Panc1 (cell line): ENCODE measurements at regions not wholly inside any gene's neighbourhood (a gene's known extent, or its start where the extent isn't known, plus 50 kb on each side); places are given as distances from the start of the nearest gene placed in this dataset.

Experiments used
- ATAC-seq: fragments of 200-7000 bp; cut with Tn5 transposase; 2 replicates; pipeline ENCODE4 v1.9.1; 2020; ENCODE audit warnings: mild to moderate bottlenecking, moderate library complexity
- BruUV-seq: library from RNA; stranded (reverse); fragments of 400-500 nt; replicated peaks from 2 replicates; lab custom pipeline; 2021; lab: Mats Ljungman, UMichigan
- CTCF ChIA-PET: fragments of 300-600 bp; sonication (Branson Sonifier 250); formaldehyde crosslinking; loops from one replicate; lab custom pipeline; 2022; ENCODE audit warnings: antibody characterized with exemption; lab: Charles Lee
- POLR2A ChIA-PET: fragments of 300-600 bp; sonication (Branson Sonifier 250); formaldehyde crosslinking; loops from one replicate; lab custom pipeline; 2022; ENCODE audit warnings: antibody characterized with exemption; lab: Charles Lee
- DNase-seq: peaks from one replicate; pipeline ENCODE4 v3.0.0-alpha.2; 2010; ENCODE audit warnings: low read depth, low spot score
- H3K27ac ChIP-seq: 2 replicates; pipeline ENCODE4 v1.5.1; 2011; ENCODE audit warnings: mild to moderate bottlenecking, low read length, inconsistent platforms
- H3K27me3 ChIP-seq: fragments of 200-500 bp; sonication (Bioruptor generic); 2 replicates; pipeline ENCODE4 v1.6.0; 2014; ENCODE audit warnings: low read length, inconsistent platforms; ENCODE audit not compliant: control insufficient read depth, insufficient read depth
- H3K36me3 ChIP-seq: fragments of 200-500 bp; sonication (Bioruptor generic); 2 replicates; pipeline ENCODE4 v1.5.1; 2014; ENCODE audit warnings: inconsistent platforms, mild to moderate bottlenecking, low read length, moderate library complexity; ENCODE audit not compliant: control insufficient read depth, insufficient read depth
- H3K4me1 ChIP-seq: 2 replicates; pipeline ENCODE4 v1.5.1; 2011; ENCODE audit warnings: inconsistent platforms, mild to moderate bottlenecking, low read length, moderate library complexity; ENCODE audit not compliant: control insufficient read depth, insufficient read depth
- H3K4me3 ChIP-seq, 2 experiments: 2 replicates each; pipeline ENCODE4 v1.5.1; 2011 to 2012; ENCODE audit warnings: low read depth in 2 of 2, low read length in 2 of 2, mild to moderate bottlenecking in 2 of 2, inconsistent platforms in 1 of 2, moderate library complexity in 1 of 2
- H3K9me3 ChIP-seq: fragments of 200-500 bp; sonication (Bioruptor generic); 2 replicates; pipeline ENCODE4 v1.5.1; 2014; ENCODE audit warnings: low read depth, mild to moderate bottlenecking, inconsistent platforms, low read length, moderate library complexity; ENCODE audit not compliant: control insufficient read depth, insufficient read depth
- POLR2AphosphoS5 ChIP-seq: IDR thresholded peaks from 2 replicates; pipeline ENCODE4 v1.6.1; 2012; ENCODE audit warnings: mild to moderate bottlenecking, low read depth, low read length, moderate library complexity
- SIN3A ChIP-seq: IDR thresholded peaks from 2 replicates; pipeline ENCODE4 v1.6.1; 2012; ENCODE audit warnings: low read depth, mild to moderate bottlenecking, low read length, moderate library complexity, borderline replicate concordance; ENCODE audit not compliant: insufficient read depth
- TCF7L2 ChIP-seq: IDR thresholded peaks from 2 replicates; pipeline ENCODE4 v1.6.1; 2011; ENCODE audit warnings: mild to moderate bottlenecking, low read depth, low read length, inconsistent platforms
- in situ Hi-C: cut with HindIII; loops from 2 replicates; pipeline ENCODE4 v1.10.0; 2016; ENCODE audit warnings: low sequenced_read_pairs, low pct_unique_long_range_greater_than_20kb
- intact Hi-C: fragments of 100-400 bp; cut with micrococcal nuclease; formaldehyde crosslinking; loops from one replicate; pipeline ENCODE4 v1.10.0; 2022; ENCODE audit not compliant: unreplicated experiment
- TF ChIP-seq, protein P1 (sequence below), 2 experiments: IDR thresholded peaks; 2 replicates each; pipeline ENCODE4 v1.6.1; 2011 to 2012; ENCODE audit warnings: low read depth in 2 of 2, control low read depth in 1 of 2, low read length in 1 of 2, mild to moderate bottlenecking in 1 of 2, moderate library complexity in 1 of 2; ENCODE audit not compliant: insufficient read depth in 1 of 2
- TF ChIP-seq, protein P2 (sequence below): fragments of 450-650 bp; IDR thresholded peaks from 2 replicates; pipeline ENCODE4 v1.5.1; 2017; ENCODE audit warnings: mild to moderate bottlenecking

DNA sequence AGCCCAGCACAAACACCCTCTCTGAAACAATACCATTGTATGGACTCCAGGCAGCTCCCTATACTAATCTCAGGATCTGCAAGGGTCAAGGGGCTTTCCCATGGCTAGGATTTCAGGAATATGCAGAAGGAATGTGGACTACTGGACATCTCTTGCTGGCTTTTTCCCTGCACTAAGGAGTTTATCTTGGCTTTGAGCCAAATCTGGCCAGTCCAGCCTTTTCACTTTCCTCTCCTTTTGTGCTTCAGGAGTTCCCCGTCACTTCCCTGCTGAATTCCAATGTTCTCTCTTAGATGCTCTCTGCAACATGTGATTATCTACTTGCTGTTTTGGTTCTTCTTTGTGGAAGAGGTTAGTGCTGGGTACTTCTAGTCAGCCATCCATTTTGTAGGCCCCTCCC lies 568.2 kb downstream of the HDGFL1 start:
- Histone ChIP-seq H3K36me3 (no peaks in the 10 kb centered on the region), H3K27me3 (no peaks in the 10 kb centered on the region), H3K4me3 (no peak overlapping the region), H3K9me3 (no peaks in the 10 kb centered on the region), H3K27ac (no peak overlapping the region), H3K4me1 (no peaks in the 10 kb centered on the region)
- in situ Hi-C loops (no loop called here), intact Hi-C loops (no loop called here)
- no peak for DNase-seq
- ChIA-PET CTCF (no interaction called here), POLR2A (no interaction called here)
- no TSS peak for BruUV-seq
- TF ChIP-seq SIN3A (no peak), POLR2AphosphoS5 (no peak), TCF7L2 (no peak)
- TF ChIP-seq, protein P1, sequence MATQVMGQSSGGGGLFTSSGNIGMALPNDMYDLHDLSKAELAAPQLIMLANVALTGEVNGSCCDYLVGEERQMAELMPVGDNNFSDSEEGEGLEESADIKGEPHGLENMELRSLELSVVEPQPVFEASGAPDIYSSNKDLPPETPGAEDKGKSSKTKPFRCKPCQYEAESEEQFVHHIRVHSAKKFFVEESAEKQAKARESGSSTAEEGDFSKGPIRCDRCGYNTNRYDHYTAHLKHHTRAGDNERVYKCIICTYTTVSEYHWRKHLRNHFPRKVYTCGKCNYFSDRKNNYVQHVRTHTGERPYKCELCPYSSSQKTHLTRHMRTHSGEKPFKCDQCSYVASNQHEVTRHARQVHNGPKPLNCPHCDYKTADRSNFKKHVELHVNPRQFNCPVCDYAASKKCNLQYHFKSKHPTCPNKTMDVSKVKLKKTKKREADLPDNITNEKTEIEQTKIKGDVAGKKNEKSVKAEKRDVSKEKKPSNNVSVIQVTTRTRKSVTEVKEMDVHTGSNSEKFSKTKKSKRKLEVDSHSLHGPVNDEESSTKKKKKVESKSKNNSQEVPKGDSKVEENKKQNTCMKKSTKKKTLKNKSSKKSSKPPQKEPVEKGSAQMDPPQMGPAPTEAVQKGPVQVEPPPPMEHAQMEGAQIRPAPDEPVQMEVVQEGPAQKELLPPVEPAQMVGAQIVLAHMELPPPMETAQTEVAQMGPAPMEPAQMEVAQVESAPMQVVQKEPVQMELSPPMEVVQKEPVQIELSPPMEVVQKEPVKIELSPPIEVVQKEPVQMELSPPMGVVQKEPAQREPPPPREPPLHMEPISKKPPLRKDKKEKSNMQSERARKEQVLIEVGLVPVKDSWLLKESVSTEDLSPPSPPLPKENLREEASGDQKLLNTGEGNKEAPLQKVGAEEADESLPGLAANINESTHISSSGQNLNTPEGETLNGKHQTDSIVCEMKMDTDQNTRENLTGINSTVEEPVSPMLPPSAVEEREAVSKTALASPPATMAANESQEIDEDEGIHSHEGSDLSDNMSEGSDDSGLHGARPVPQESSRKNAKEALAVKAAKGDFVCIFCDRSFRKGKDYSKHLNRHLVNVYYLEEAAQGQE (IDR thresholded peaks at IDR 0.05; ENCODE audit: insufficient read depth in 1 of 2, low read depth in 2 of 2, low read length in 1 of 2), result no peak
- no peak for ATAC-seq

DNA sequence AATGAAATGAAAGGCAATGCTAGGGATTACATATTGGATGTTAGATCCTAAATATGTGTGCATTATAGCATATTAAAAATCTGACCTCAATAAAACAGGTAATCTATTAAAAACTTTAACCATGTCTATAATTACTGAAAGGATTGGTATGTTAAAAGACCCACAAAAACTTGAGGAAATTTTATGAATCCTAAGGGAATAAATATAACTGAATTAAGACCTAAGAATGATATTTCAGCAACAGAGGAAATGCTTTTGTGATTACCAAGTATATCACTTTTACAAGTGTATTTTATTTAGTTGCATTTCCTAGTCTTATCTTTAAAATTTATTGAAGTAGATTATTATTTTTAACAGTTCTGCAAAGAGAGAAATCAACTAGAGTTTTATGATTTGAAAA lies 571.5 kb downstream of the HDGFL1 start:
- H3K9me3 ChIP-seq, result no peaks in the 10 kb centered on the region
- no peak for TF ChIP-seq TCF7L2
- TF ChIP-seq, protein P1 (IDR thresholded peaks at IDR 0.05; ENCODE audit: insufficient read depth in 1 of 2, low read depth in 2 of 2, low read length in 1 of 2), result no peak
- TF ChIP-seq, protein P2, sequence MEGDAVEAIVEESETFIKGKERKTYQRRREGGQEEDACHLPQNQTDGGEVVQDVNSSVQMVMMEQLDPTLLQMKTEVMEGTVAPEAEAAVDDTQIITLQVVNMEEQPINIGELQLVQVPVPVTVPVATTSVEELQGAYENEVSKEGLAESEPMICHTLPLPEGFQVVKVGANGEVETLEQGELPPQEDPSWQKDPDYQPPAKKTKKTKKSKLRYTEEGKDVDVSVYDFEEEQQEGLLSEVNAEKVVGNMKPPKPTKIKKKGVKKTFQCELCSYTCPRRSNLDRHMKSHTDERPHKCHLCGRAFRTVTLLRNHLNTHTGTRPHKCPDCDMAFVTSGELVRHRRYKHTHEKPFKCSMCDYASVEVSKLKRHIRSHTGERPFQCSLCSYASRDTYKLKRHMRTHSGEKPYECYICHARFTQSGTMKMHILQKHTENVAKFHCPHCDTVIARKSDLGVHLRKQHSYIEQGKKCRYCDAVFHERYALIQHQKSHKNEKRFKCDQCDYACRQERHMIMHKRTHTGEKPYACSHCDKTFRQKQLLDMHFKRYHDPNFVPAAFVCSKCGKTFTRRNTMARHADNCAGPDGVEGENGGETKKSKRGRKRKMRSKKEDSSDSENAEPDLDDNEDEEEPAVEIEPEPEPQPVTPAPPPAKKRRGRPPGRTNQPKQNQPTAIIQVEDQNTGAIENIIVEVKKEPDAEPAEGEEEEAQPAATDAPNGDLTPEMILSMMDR, result no peak
- no peak for TF ChIP-seq SIN3A
- no peak for TF ChIP-seq POLR2AphosphoS5
- no peaks in the 10 kb centered on the region for H3K36me3 ChIP-seq
- BruUV-seq, result no TSS peak
- intact Hi-C loops (no loop called here), in situ Hi-C loops (no loop called here)
- no peaks in the 10 kb centered on the region for H3K4me1 ChIP-seq
- no peaks in the 10 kb centered on the region for H3K27me3 ChIP-seq
- ChIA-PET CTCF (no interaction called here), POLR2A (no interaction called here)
- no peak overlapping the region for H3K27ac ChIP-seq
- no peak for DNase-seq
- no peak for ATAC-seq
- H3K4me3 ChIP-seq, result no peak overlapping the region
